ENCODE measurements at regions not wholly inside any gene's neighbourhood (a gene's known extent, or its start where the extent isn't known, plus 50 kb on each side); places are given as distances from the start of the nearest gene placed in this dataset.
"Not testable (repeated sequence)": the region's sequence is repeated elsewhere in the genome, so short reads cannot be mapped to it uniquely, and the experiment has no call there.

DNA sequence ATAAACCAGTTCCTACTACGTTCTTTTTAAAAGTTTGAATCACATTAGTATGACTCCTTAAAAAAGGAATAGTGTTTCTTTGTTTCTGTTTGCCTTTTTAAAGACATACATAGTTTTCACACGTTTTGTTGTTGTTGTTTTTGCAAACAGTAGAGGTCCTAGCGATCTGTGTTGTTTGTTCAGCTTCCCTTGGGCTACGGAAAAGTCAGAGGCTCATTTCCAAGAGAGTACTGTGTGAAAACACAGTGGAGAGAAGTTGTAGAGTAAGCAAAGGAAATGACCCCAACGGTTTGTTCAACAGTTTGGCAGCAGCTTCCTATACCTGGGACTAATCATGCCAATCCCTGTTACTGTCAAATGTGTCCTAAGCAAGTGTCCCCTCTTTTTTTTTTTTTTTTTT lies 87.1 kb upstream of the STEAP1 start:
- Mint-ChIP-seq H3K27me3 (ENCODE audit: low read depth) (no peaks in the 10 kb centered on the region), H3K9me3 (no peaks in the 10 kb centered on the region), H3K4me1 (ENCODE audit: low read depth) (no peaks in the 10 kb centered on the region), H3K27ac (no peak overlapping the region), H3K36me3 (ENCODE audit: low read depth) (no peaks in the 10 kb centered on the region), H3K4me3 (no peak overlapping the region)

DNA sequence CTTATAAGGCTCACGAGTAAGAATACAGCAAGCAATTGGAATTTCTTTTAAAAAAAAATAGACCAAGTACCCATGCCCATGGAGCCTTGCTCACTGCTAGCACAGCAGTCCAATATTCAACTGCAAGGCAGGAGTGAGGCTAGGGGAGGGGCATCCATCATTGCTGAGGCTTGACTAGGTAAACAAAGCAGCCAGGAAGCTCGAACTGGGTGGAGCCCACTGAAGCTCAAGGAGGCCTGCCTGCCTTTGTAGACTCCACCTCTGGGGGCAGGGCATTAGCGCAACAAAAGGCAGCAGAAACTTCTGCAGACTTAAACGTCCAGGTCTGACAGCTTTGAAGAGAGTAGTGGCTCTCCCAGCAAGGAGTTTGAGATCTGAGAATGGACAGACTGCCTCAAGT lies 84.0 kb upstream of the STEAP1 start:
- H3K27ac Mint-ChIP-seq; H3K4me1 Mint-ChIP-seq (ENCODE audit: low read depth); H3K36me3 Mint-ChIP-seq (ENCODE audit: low read depth); H3K4me3 Mint-ChIP-seq; H3K9me3 Mint-ChIP-seq; H3K27me3 Mint-ChIP-seq (ENCODE audit: low read depth): not testable (repeated sequence)

DNA sequence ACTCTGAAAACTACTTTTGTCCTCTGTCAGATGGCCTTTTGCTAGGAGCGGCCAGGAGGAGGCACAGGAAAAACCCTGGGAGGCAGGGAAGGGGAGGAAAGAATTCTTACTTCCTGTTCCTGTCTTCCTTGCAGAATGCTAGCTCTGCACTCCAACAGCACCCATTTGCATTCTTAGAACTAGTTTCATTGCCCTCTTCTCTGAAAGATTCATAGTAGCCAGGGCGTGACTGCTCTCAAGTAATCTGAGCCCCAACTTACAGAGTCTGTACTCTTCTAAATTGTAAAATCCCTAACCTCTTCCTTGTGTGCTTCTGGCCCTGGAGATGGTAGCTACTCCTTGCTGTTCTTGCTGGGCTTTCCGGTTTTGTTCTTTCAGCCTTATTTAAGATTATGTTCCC lies 75.3 kb upstream of the STEAP1 start:
- Mint-ChIP-seq H3K36me3 (ENCODE audit: low read depth) (no peaks in the 10 kb centered on the region), H3K27me3 (ENCODE audit: low read depth) (no peaks in the 10 kb centered on the region), H3K27ac (no peak overlapping the region), H3K4me3 (no peak overlapping the region), H3K4me1 (ENCODE audit: low read depth) (no peaks in the 10 kb centered on the region), H3K9me3 (peaks cover 4% of the 10 kb centered on the region)

DNA sequence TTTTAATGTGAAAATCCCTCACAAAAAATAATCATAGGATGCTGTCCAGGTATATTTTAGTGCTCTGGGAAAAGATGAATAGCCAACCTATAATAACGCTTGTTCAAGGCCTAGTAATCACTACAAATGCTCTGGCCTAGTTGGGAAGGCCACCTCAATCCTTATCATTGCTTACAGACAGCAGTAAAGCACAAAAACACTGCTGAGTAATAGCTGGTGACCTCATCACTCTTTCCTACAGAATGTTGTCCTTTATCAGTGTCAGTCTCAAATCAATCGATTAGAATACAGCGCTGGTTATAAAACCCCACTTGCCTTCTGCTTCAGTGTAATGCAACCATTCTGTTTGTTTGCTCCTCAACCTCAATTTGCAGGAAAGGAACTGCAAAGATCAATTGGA lies 72.6 kb upstream of the STEAP1 start:
- Mint-ChIP-seq H3K27ac (no peak overlapping the region), H3K36me3 (ENCODE audit: low read depth) (no peaks in the 10 kb centered on the region), H3K27me3 (ENCODE audit: low read depth) (peaks cover 6% of the 10 kb centered on the region), H3K4me1 (ENCODE audit: low read depth) (no peaks in the 10 kb centered on the region), H3K4me3 (no peak overlapping the region), H3K9me3 (no peaks in the 10 kb centered on the region)

DNA sequence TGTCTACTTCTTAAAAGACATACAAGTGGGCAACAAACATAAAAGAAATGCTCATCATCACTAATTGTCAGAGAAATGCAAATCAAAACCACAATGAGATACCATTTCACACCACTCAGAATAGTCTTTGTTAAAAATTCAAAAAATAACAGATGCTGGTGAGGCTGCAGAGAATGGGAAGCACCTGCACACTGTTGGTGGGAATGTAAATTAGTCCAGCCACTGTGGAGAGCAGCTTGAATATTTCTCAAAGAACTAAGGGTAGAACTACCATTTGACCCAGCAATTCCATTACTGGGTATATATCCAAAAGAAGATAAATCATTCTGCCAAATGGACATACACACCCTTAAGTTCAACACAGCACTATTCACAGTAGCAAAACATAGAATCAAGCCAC lies 61.8 kb upstream of the STEAP1 start:
- Mint-ChIP-seq H3K9me3 (no peaks in the 10 kb centered on the region), H3K36me3 (ENCODE audit: low read depth) (no peaks in the 10 kb centered on the region), H3K4me1 (ENCODE audit: low read depth) (no peaks in the 10 kb centered on the region), H3K27ac (no peak overlapping the region), H3K27me3 (ENCODE audit: low read depth) (peaks cover 6% of the 10 kb centered on the region), H3K4me3 (no peak overlapping the region)

DNA sequence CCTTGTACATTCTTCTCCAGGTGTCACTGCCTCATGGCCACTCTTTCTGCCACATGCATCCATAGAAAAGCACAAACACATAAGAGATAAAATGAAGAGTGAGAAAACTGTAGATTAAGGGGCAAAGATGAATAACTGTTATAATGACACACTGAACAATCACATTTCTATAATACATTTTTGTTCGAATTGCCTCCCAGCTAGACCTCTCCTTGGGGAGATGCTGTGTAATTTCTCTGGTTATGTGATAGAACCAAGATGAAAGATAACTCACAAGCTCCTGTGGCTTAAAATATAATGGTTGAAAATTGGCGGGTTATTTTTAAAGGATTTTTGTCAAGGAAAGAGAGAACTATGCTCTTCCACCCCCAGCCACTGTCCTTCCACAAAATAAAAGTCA lies 60.2 kb upstream of the STEAP1 start:
- H3K27me3 Mint-ChIP-seq (ENCODE audit: low read depth), result peaks cover 6% of the 10 kb centered on the region
- H3K4me1 Mint-ChIP-seq (ENCODE audit: low read depth), result no peaks in the 10 kb centered on the region
- no peak overlapping the region for H3K4me3 Mint-ChIP-seq
- no peak overlapping the region for H3K27ac Mint-ChIP-seq
- H3K9me3 Mint-ChIP-seq, result no peaks in the 10 kb centered on the region
- H3K36me3 Mint-ChIP-seq (ENCODE audit: low read depth), result no peaks in the 10 kb centered on the region
